GM12874 (cell line): ENCODE measurements at regions not wholly inside any gene's neighbourhood (a gene's known extent, or its start where the extent isn't known, plus 50 kb on each side); places are given as distances from the start of the nearest gene placed in this dataset.

Source experiments
- TF ChIP-seq, protein P1 (sequence below): IDR thresholded peaks from 2 replicates; pipeline ENCODE4 v1.5.1; 2011; ENCODE audit warnings: low read depth, mild to moderate bottlenecking, control low read depth, low read length, moderate library complexity; ENCODE audit not compliant: insufficient read depth

DNA sequence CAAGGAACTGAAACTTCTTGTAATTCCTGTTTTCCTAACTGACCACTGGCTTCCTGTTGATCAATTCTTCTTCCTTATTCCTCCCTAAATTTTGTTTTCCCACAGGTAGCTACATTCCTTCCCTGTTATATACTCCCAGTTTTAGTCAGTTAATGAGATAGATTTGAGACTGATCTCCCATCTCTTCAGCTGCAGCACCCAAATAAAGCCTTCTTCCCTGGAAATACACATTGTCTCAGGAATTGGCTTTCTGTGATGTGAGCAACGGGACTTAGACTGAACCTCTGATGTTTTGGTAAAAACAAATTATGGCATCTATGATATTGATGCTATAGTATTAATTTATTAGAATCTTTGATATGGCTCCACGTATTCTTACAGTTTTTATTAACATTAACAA, 617.3 kb upstream of the ST8SIA4 start:
- TF ChIP-seq, protein P1, sequence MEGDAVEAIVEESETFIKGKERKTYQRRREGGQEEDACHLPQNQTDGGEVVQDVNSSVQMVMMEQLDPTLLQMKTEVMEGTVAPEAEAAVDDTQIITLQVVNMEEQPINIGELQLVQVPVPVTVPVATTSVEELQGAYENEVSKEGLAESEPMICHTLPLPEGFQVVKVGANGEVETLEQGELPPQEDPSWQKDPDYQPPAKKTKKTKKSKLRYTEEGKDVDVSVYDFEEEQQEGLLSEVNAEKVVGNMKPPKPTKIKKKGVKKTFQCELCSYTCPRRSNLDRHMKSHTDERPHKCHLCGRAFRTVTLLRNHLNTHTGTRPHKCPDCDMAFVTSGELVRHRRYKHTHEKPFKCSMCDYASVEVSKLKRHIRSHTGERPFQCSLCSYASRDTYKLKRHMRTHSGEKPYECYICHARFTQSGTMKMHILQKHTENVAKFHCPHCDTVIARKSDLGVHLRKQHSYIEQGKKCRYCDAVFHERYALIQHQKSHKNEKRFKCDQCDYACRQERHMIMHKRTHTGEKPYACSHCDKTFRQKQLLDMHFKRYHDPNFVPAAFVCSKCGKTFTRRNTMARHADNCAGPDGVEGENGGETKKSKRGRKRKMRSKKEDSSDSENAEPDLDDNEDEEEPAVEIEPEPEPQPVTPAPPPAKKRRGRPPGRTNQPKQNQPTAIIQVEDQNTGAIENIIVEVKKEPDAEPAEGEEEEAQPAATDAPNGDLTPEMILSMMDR, result no peak

DNA sequence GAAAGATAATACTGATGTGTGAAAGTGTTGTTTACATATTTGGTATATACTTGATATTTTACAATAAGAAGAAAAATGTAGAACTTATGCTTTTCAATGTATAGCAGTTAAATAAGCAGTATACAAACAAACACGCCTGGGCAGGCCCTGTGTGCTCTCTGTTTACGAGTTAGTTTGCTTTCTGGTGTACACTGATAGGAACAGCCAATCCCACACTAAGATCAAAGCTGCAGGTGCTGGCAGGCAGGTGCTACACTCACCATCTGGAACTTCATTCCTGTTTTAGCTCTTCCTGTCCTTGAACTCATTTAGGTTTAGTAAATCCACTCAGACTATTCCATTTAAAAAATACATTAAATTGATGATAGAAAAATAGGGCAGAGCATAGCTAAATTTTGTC, 614.7 kb upstream of the ST8SIA4 start:
- TF ChIP-seq, protein P1, result no peak

DNA sequence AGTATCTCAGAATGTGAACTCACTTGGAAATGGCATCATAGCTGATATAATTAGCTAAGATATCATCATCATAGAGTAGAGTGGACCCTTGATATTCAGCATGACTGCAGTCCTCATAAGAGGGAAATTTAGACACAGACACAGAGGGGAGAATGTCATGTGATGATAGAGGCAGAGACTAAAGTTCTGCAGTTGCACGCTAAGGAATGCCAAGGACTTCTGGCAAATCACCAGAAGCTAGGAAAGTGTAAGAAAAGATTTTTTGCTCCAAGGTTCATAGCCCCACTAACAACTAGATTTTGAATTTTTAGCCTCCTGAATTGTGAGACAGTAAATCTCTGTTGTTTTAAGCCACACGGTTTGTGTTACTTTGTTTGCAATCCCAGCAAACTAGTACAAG, 612.6 kb upstream of the ST8SIA4 start:
- TF ChIP-seq, protein P1, result no peak

DNA sequence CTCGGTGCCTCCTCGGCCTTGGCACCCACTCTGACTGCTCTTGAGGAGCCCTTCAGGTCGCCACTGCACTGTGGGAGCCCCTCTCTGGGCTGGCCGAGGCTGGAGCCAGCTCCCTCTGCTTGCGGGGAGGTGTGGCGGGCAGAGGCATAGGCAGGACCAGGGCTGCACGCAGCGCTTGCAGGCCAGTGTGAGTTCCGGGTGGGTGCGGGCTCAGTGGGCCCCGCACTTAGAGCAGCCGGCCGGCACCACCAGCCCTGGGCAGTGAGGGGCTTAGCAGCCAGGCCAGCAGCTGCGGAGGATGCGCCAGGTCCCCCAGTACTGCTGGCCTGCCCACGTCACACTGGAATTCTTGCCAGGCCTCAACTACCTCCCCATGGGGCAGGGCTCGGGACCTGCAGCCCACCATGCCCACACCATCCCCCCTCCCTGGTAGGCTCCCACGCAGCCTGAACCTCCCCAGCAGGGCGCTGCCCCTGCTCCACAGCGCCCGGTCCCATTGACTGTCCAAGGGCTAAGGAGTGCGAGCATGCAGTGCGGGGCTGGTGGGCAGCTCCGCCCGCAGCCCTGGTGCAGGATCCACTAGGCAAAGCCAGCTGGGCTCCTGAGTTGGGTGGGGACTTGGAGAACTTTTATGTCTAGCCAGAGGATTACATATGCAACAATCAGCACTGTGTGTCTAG, 602.9 kb upstream of the ST8SIA4 start:
- TF ChIP-seq, protein P1, result no peak

DNA sequence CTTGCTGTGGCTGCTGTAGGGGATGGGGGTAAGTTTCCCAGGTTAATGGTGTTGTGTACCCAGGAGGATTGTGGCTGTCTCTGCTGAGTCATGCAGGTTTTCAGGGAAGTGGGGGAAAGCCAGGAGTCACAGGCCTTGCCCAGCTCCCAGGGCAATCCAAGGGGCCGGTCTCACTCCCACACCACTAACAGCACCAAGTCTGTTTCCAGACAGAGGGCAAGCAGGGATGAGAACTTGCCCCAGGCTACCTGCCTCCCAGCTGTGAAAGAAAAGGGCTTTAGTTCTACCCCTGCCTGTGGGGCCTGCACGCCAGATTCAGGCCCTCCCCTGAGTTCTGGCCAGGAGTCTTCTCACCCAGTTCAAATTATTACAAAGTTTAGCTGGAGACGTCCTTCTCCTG, 579.8 kb upstream of the ST8SIA4 start:
- TF ChIP-seq, protein P1, result no peak

DNA sequence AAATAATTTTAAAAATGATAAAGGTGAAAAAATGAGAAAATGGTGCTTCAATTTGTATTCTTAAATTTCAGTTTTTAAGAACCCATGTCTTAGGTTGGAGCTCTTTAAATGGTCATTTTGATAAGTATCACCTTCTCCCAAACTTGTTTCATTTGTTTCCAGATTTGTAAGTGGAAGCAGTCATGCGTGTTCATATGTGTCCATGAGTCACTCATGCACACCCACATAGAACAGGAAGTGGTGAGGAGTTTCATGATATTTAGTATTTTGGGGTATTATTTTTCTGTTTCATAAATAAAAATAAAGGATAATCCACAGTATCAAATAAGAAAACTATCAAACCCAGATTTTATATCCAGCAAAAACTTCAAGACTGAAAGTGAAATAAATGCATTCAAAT, 570.4 kb upstream of the ST8SIA4 start:
- TF ChIP-seq, protein P1, result no peak

DNA sequence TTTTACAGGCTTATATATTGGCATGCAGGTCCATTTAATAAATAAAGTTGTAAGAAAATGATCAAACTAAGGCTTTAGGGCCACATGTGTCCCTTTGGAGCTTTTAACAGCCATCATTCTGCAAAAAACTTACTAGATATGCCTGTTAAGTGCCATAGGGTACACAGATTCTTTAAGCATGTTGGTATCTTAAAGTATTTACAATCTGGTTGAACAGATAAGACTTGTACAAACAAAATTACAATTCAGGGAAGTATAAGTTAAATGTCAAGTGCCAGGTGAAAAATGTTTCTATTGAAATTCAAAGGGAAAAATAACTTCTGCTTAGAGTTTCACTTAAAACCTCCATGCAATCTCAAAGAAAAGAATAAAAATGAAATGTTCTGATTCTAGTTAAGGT, 558.4 kb upstream of the ST8SIA4 start:
- TF ChIP-seq, protein P1, result no peak
